ENCODE measurements at regions not wholly inside any gene's neighbourhood (a gene's known extent, or its start where the extent isn't known, plus 50 kb on each side); places are given as distances from the start of the nearest gene placed in this dataset.

DNA sequence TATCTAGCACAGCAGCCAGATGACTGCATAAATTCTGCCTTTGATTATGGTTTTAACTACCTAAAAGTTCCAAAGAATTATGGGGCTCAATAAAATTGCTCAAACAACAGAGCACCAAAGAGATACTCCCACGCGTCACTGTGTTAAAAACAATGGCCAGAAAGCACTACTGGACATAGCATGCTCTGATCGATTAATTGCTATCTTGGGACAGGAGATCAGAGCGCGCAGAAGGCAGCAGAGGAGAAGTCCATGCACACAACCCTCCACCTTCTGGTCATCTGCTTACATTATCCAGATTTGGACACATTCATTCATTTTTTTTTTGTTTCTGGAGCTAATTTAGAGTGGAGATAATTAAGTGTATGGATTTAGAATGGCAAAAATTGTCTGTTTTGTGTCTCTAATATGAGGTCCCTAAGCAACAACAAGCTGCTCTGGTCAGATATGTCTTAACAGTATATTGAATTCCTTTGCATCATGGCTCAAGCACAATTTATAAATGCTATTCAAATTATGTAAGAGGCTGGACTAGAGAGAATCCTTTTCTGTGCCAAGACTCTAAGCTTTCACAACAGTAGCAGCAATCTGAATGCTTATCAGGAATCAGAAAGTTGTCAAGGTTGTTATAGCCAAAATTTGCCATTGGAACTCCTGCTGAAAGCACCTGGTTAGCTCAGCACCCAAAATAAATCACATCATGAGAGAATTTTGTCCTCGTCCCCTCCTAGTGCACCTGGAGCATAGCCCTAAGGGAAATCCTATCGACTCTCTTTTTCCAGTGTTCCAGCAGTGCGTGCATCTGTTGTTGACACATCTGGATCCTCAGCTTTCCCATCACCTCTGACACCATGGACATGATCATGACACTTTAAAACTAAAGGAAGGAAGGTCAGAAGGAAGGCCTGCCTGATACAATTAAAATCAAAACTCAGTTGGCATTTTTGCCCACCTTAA, 98.6 kb upstream of the HMHB1 start:
- Histone ChIP-seq H3K9me2 (replicated peaks; ENCODE audit: low read depth, low read length) (no peaks in the 10 kb centered on the region), H3K4me3 (ENCODE audit: low read length, poor library complexity, severe bottlenecking) (no peak overlapping the region), H4K20me1 (ENCODE audit: insufficient read depth, low read length, poor library complexity, severe bottlenecking) (no peaks in the 10 kb centered on the region), H3K4me1 (ENCODE audit: insufficient read depth, low read length, poor library complexity, severe bottlenecking) (no peaks in the 10 kb centered on the region), H3K9me3 (ENCODE audit: insufficient read depth, low read depth, low read length) (no peaks in the 10 kb centered on the region), H3K4me2 (ENCODE audit: low read depth, low read length, poor library complexity, severe bottlenecking) (no peak overlapping the region), H3K9ac (ENCODE audit: low read depth, low read length, poor library complexity, severe bottlenecking) (no peak overlapping the region), H3K27me3 (ENCODE audit: insufficient read depth, low read length, poor library complexity, severe bottlenecking) (no peaks in the 10 kb centered on the region), H2AFZ (ENCODE audit: low read length) (no peak overlapping the region), H3K36me3 (ENCODE audit: insufficient read depth, low read length) (no peaks in the 10 kb centered on the region), H3K79me2 (ENCODE audit: insufficient read depth, low read length) (no peaks in the 10 kb centered on the region), H3F3A (ENCODE audit: low read depth) (no peaks in the 10 kb centered on the region)
- TF ChIP-seq, protein P1, sequence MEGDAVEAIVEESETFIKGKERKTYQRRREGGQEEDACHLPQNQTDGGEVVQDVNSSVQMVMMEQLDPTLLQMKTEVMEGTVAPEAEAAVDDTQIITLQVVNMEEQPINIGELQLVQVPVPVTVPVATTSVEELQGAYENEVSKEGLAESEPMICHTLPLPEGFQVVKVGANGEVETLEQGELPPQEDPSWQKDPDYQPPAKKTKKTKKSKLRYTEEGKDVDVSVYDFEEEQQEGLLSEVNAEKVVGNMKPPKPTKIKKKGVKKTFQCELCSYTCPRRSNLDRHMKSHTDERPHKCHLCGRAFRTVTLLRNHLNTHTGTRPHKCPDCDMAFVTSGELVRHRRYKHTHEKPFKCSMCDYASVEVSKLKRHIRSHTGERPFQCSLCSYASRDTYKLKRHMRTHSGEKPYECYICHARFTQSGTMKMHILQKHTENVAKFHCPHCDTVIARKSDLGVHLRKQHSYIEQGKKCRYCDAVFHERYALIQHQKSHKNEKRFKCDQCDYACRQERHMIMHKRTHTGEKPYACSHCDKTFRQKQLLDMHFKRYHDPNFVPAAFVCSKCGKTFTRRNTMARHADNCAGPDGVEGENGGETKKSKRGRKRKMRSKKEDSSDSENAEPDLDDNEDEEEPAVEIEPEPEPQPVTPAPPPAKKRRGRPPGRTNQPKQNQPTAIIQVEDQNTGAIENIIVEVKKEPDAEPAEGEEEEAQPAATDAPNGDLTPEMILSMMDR (conservative IDR thresholded peaks at IDR 0.05; ENCODE audit: low read length) = no peak
- TF ChIP-seq EZH2phosphoT487 (IDR thresholded peaks at IDR 0.05; ENCODE audit: borderline replicate concordance) = no peak

DNA sequence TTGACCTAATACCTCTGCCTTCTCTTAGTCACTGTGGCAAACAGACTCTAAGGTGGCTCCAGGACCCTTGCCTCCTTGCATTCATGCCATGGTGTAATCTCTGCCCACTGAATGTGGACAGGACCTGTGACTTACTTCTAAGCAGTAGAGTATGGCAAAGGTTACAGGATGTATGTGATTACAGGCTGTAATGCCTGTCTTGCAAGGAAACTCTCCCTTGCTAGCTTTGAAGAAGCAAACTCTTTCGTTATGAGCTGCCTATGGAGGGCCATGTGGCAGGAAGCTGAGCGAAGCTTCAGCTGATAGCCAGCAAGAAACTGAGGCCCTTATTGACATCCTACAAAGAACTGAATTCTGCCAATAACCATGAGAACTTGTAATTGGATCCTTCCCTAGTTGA, 103.3 kb upstream of the HMHB1 start:
- Histone ChIP-seq H4K20me1 (ENCODE audit: insufficient read depth, low read length, poor library complexity, severe bottlenecking) (no peaks in the 10 kb centered on the region), H3K9ac (ENCODE audit: low read depth, low read length, poor library complexity, severe bottlenecking) (no peak overlapping the region), H3K4me2 (ENCODE audit: low read depth, low read length, poor library complexity, severe bottlenecking) (no peak overlapping the region), H3K36me3 (ENCODE audit: insufficient read depth, low read length) (no peaks in the 10 kb centered on the region), H3K79me2 (ENCODE audit: insufficient read depth, low read length) (no peaks in the 10 kb centered on the region), H3K4me1 (ENCODE audit: insufficient read depth, low read length, poor library complexity, severe bottlenecking) (no peaks in the 10 kb centered on the region), H3K9me3 (ENCODE audit: insufficient read depth, low read depth, low read length) (no peaks in the 10 kb centered on the region), H3F3A (ENCODE audit: low read depth) (no peaks in the 10 kb centered on the region), H3K4me3 (ENCODE audit: low read length, poor library complexity, severe bottlenecking) (no peak overlapping the region), H3K9me2 (replicated peaks; ENCODE audit: low read depth, low read length) (no peaks in the 10 kb centered on the region), H2AFZ (ENCODE audit: low read length) (no peak overlapping the region), H3K27me3 (ENCODE audit: insufficient read depth, low read length, poor library complexity, severe bottlenecking) (no peaks in the 10 kb centered on the region)
- TF ChIP-seq, protein P1 (conservative IDR thresholded peaks at IDR 0.05; ENCODE audit: low read length) = no peak
- TF ChIP-seq EZH2phosphoT487 (IDR thresholded peaks at IDR 0.05; ENCODE audit: borderline replicate concordance) = no peak

DNA sequence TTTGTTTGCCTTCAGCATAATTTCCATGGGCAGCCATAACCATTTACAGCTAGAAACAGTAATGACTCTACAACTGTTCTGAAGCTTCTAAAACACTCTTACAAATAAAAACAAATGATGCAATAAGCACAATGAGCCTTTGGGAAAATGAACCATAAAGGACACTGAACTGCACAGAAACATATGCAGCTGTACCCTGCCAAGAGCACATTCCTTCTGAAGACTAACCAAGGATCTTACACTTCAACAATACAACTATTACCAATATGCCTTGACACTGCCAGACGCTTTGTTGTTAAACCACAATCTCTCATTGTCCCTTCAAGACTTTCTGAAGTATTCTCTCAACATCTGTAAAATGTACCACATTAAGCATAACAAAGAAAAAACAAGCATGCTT, 104.2 kb upstream of the HMHB1 start:
- Histone ChIP-seq H3K4me3 (ENCODE audit: low read length, poor library complexity, severe bottlenecking) (no peak overlapping the region), H3K36me3 (ENCODE audit: insufficient read depth, low read length) (no peaks in the 10 kb centered on the region), H3K4me1 (ENCODE audit: insufficient read depth, low read length, poor library complexity, severe bottlenecking) (no peaks in the 10 kb centered on the region), H3K9me2 (replicated peaks; ENCODE audit: low read depth, low read length) (no peaks in the 10 kb centered on the region), H3F3A (ENCODE audit: low read depth) (no peaks in the 10 kb centered on the region), H3K4me2 (ENCODE audit: low read depth, low read length, poor library complexity, severe bottlenecking) (no peak overlapping the region), H3K79me2 (ENCODE audit: insufficient read depth, low read length) (no peaks in the 10 kb centered on the region), H4K20me1 (ENCODE audit: insufficient read depth, low read length, poor library complexity, severe bottlenecking) (no peaks in the 10 kb centered on the region), H3K27me3 (ENCODE audit: insufficient read depth, low read length, poor library complexity, severe bottlenecking) (no peaks in the 10 kb centered on the region), H3K9ac (ENCODE audit: low read depth, low read length, poor library complexity, severe bottlenecking) (no peak overlapping the region), H3K9me3 (ENCODE audit: insufficient read depth, low read depth, low read length) (no peaks in the 10 kb centered on the region), H2AFZ (ENCODE audit: low read length) (no peak overlapping the region)
- TF ChIP-seq, protein P1 (conservative IDR thresholded peaks at IDR 0.05; ENCODE audit: low read length) = no peak
- TF ChIP-seq EZH2phosphoT487 (IDR thresholded peaks at IDR 0.05; ENCODE audit: borderline replicate concordance) = no peak
